ENCODE measurements at regions not wholly inside any gene's neighbourhood (a gene's known extent, or its start where the extent isn't known, plus 50 kb on each side); places are given as distances from the start of the nearest gene placed in this dataset.
A peak's percentile ranks its signal among the peaks of the same experiment; 100 is the strongest.

DNA sequence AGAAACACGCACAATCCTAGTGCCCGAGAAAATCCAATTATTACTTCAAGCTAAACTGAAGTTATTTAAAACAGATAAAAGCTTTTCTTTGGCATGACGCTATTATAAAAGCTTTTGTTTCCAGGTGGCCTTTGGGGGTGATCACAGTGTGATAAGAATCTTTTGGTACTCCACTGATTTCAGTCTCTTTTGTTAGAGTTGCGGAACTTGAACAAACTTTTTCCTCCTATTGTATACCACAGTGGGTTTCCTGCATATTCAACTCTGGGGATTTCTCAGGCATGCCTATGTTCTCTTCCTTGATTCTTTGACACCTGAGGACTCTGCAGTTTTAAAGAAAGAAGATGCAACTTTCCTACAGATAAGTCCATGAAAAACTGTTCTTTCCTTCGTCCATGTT, 99.7 kb upstream of the PITRM1 start:
- Mint-ChIP-seq H3K27ac (ENCODE audit: unreplicated experiment) (no peak overlapping the region), H3K4me1 (ENCODE audit: unreplicated experiment) (no peaks in the 10 kb centered on the region), H3K9me3 (ENCODE audit: unreplicated experiment) (no peaks in the 10 kb centered on the region), H3K36me3 (ENCODE audit: unreplicated experiment) (no peaks in the 10 kb centered on the region), H3K4me3 (ENCODE audit: unreplicated experiment) (no peak overlapping the region), H3K27me3 (ENCODE audit: unreplicated experiment) (peaks cover 2% of the 10 kb centered on the region)
- TF ChIP-seq, protein P1, sequence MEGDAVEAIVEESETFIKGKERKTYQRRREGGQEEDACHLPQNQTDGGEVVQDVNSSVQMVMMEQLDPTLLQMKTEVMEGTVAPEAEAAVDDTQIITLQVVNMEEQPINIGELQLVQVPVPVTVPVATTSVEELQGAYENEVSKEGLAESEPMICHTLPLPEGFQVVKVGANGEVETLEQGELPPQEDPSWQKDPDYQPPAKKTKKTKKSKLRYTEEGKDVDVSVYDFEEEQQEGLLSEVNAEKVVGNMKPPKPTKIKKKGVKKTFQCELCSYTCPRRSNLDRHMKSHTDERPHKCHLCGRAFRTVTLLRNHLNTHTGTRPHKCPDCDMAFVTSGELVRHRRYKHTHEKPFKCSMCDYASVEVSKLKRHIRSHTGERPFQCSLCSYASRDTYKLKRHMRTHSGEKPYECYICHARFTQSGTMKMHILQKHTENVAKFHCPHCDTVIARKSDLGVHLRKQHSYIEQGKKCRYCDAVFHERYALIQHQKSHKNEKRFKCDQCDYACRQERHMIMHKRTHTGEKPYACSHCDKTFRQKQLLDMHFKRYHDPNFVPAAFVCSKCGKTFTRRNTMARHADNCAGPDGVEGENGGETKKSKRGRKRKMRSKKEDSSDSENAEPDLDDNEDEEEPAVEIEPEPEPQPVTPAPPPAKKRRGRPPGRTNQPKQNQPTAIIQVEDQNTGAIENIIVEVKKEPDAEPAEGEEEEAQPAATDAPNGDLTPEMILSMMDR (IDR thresholded peaks at IDR 0.05): no peak
- no peak for DNase-seq (ENCODE audit: extremely low spot score, unreplicated experiment)

GRCh38 chr10:3271354-3272115, 99.0 kb upstream of the PITRM1 start:
- H3K27me3 Mint-ChIP-seq (ENCODE audit: unreplicated experiment): peaks cover 2% of the 10 kb centered on the region
- no peaks in the 10 kb centered on the region for H3K36me3 Mint-ChIP-seq (ENCODE audit: unreplicated experiment)
- no peak overlapping the region for H3K27ac Mint-ChIP-seq (ENCODE audit: unreplicated experiment)
- no peaks in the 10 kb centered on the region for H3K4me1 Mint-ChIP-seq (ENCODE audit: unreplicated experiment)
- no peak overlapping the region for H3K4me3 Mint-ChIP-seq (ENCODE audit: unreplicated experiment)
- no peaks in the 10 kb centered on the region for H3K9me3 Mint-ChIP-seq (ENCODE audit: unreplicated experiment)
- DNase-seq (ENCODE audit: extremely low spot score, unreplicated experiment): no peak
- TF ChIP-seq, protein P1 (IDR thresholded peaks at IDR 0.05): no peak

DNA sequence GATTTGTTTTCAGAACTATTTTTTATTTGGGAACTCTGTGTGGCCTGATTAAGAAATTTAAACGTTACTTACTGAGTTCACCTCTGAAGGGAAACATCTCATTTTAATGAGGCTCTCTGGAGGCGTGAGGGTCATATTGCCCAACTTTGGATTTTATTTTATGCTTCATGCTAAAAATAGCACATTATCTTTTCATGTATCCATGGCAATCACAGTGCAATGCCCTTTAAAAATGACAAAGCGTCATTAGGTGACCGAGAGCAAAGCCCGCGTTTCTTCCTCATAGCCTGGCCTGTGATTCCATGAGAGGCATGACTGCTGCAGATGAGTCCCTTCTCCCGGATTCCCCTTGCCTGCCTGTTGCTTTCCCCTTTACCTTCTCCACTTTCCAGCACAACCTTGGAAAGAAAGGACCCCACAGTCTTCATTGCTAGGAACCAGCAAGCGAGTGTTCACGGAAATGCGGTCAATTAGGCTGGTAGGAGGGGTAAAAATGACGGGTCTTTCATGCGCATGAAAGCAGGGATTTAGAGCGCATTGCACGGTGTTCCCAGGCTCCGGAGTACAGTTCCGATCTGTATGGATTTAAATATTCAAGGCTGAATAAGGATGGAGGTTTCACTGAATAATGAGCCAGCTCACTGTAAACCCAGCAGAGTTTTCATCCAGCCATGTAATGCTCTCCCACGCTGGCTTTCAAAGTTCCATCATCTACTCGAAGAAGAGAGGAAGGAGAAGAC, 98.2 kb upstream of the PITRM1 start:
- Mint-ChIP-seq H3K27me3 (ENCODE audit: unreplicated experiment) (peaks cover 2% of the 10 kb centered on the region), H3K4me1 (ENCODE audit: unreplicated experiment) (no peaks in the 10 kb centered on the region), H3K9me3 (ENCODE audit: unreplicated experiment) (no peaks in the 10 kb centered on the region), H3K36me3 (ENCODE audit: unreplicated experiment) (no peaks in the 10 kb centered on the region), H3K27ac (ENCODE audit: unreplicated experiment) (no peak overlapping the region), H3K4me3 (ENCODE audit: unreplicated experiment) (no peak overlapping the region)
- DNase-seq (ENCODE audit: extremely low spot score, unreplicated experiment): no peak
- TF ChIP-seq, protein P1 (IDR thresholded peaks at IDR 0.05): no peak

GRCh38 chr10:3268025-3268424, 95.4 kb upstream of the PITRM1 start:
- no peak overlapping the region for H3K27ac Mint-ChIP-seq (ENCODE audit: unreplicated experiment)
- no peaks in the 10 kb centered on the region for H3K36me3 Mint-ChIP-seq (ENCODE audit: unreplicated experiment)
- TF ChIP-seq, protein P1 (IDR thresholded peaks at IDR 0.05): no peak
- DNase-seq (ENCODE audit: extremely low spot score, unreplicated experiment): no peak
- peaks cover 4% of the 10 kb centered on the region for H3K4me1 Mint-ChIP-seq (ENCODE audit: unreplicated experiment)
- no peaks in the 10 kb centered on the region for H3K9me3 Mint-ChIP-seq (ENCODE audit: unreplicated experiment)
- H3K27me3 Mint-ChIP-seq (ENCODE audit: unreplicated experiment): no peaks in the 10 kb centered on the region
- no peak overlapping the region for H3K4me3 Mint-ChIP-seq (ENCODE audit: unreplicated experiment)

DNA sequence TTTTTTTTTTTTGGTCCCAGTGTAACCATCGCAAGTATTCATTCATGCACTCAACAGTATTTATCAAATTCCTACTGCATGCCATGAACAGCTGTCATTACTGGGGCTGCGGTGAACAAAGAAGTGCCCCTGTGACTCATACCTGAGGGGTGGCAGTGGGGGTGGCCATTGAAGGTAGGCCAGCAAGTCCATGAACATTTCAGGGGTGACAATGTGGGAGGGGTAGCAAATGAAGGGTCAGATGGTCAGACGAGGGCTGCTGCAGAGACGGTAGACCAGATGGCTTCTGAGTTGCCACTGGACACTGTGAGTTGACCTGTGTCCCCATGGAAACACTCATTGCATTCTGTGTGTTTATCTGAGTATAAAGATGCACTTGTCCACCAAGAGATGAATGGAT, 92.5 kb upstream of the PITRM1 start:
- DNase-seq (ENCODE audit: extremely low spot score, unreplicated experiment): no peak

More for the DNA sequence above, 92.5 kb upstream of the PITRM1 start:
- H3K9me3 Mint-ChIP-seq (ENCODE audit: unreplicated experiment): no peaks in the 10 kb centered on the region
- H3K4me3 Mint-ChIP-seq (ENCODE audit: unreplicated experiment): no peak overlapping the region
- TF ChIP-seq, protein P1 (IDR thresholded peaks at IDR 0.05): no peak
- no peaks in the 10 kb centered on the region for H3K27me3 Mint-ChIP-seq (ENCODE audit: unreplicated experiment)
- H3K36me3 Mint-ChIP-seq (ENCODE audit: unreplicated experiment): no peaks in the 10 kb centered on the region
- H3K4me1 Mint-ChIP-seq (ENCODE audit: unreplicated experiment): peaks cover 4% of the 10 kb centered on the region
- peak overlapping the region; percentile 27 for H3K27ac Mint-ChIP-seq (ENCODE audit: unreplicated experiment)

Data from osteocyte (in vitro differentiated cells).